AG04450 (cell line): ENCODE measurements at regions not wholly inside any gene's neighbourhood (a gene's known extent, or its start where the extent isn't known, plus 50 kb on each side); places are given as distances from the start of the nearest gene placed in this dataset.
"Not testable (repeated sequence)": the region's sequence is repeated elsewhere in the genome, so short reads cannot be mapped to it uniquely, and the experiment has no call there.

ENCODE experiments used
- CTCF ChIA-PET: fragments of 300-600, 350-600 bp; formaldehyde crosslinking; extraction: SDS; loops from one replicate; lab custom pipeline; 2022; ENCODE audit warnings: antibody characterized with exemption, inconsistent platforms; lab: Charles Lee
- POLR2A ChIA-PET: fragments of 350-600 bp; formaldehyde crosslinking; extraction: SDS; loops from one replicate; lab custom pipeline; 2021; ENCODE audit warnings: antibody characterized with exemption, inconsistent platforms; lab: Yijun Ruan, JAX
- DNase-seq: peaks from one replicate; pipeline ENCODE4 v3.0.0-alpha.2; 2011; ENCODE audit warnings: low read depth, low spot score
- H3K27ac ChIP-seq: one replicate; pipeline ENCODE4 v1.5.1; 2012; ENCODE audit warnings: low read depth, low read length, control low read depth
- H3K27me3 ChIP-seq: one replicate; pipeline ENCODE4 v1.6.0; 2012; ENCODE audit warnings: low read length; ENCODE audit not compliant: control insufficient read depth, insufficient read depth
- H3K4me3 ChIP-seq: 2 replicates; pipeline ENCODE4 v1.5.1; 2011; ENCODE audit warnings: mild to moderate bottlenecking, low read depth, low read length, control low read depth
- H3K9me3 ChIP-seq: 2 replicates; pipeline ENCODE4 v1.5.1; 2012; ENCODE audit warnings: low read length; ENCODE audit not compliant: control insufficient read depth, insufficient read depth

- DNase-seq, CTCF ChIA-PET, H3K27ac ChIP-seq, H3K9me3 ChIP-seq, H3K4me3 ChIP-seq, H3K27me3 ChIP-seq, POLR2A ChIA-PET: not testable (repeated sequence)
Measured at GRCh38 chr1:148432318-148432717, 50.8 kb downstream of the PPIAL4G start.

GRCh38 chr1:148429856-148430255 lies 53.2 kb downstream of the PPIAL4G start:
- DNase-seq, H3K27me3 ChIP-seq, H3K27ac ChIP-seq, POLR2A ChIA-PET, H3K9me3 ChIP-seq, H3K4me3 ChIP-seq, CTCF ChIA-PET: not testable (repeated sequence)

GRCh38 chr1:148426940-148427611 lies 56.0 kb downstream of the PPIAL4G start:
- H3K4me3 ChIP-seq, DNase-seq, H3K27ac ChIP-seq, CTCF ChIA-PET, POLR2A ChIA-PET, H3K27me3 ChIP-seq, H3K9me3 ChIP-seq: not testable (repeated sequence)

- H3K4me3 ChIP-seq, H3K27ac ChIP-seq, H3K27me3 ChIP-seq, DNase-seq, H3K9me3 ChIP-seq, POLR2A ChIA-PET, CTCF ChIA-PET: not testable (repeated sequence)
Measured at GRCh38 chr1:148426385-148426784, 56.7 kb downstream of the PPIAL4G start.

- H3K27ac ChIP-seq, POLR2A ChIA-PET, CTCF ChIA-PET, H3K27me3 ChIP-seq, DNase-seq, H3K4me3 ChIP-seq, H3K9me3 ChIP-seq: not testable (repeated sequence)
Measured at GRCh38 chr1:148424143-148425003, 58.7 kb downstream of the PPIAL4G start.

- POLR2A ChIA-PET, H3K27ac ChIP-seq, H3K9me3 ChIP-seq, H3K4me3 ChIP-seq, CTCF ChIA-PET, H3K27me3 ChIP-seq, DNase-seq: not testable (repeated sequence)
Measured at GRCh38 chr1:148422921-148423320, 60.2 kb downstream of the PPIAL4G start.

GRCh38 chr1:148417241-148417640 lies 65.9 kb downstream of the PPIAL4G start:
- H3K27ac ChIP-seq, H3K4me3 ChIP-seq, H3K9me3 ChIP-seq, CTCF ChIA-PET, H3K27me3 ChIP-seq, DNase-seq, POLR2A ChIA-PET: not testable (repeated sequence)

GRCh38 chr1:148413385-148413784 lies 69.7 kb downstream of the PPIAL4G start:
- H3K27ac ChIP-seq, DNase-seq, H3K4me3 ChIP-seq, H3K9me3 ChIP-seq, POLR2A ChIA-PET, H3K27me3 ChIP-seq, CTCF ChIA-PET: not testable (repeated sequence)

GRCh38 chr1:148404786-148405568 lies 78.1 kb downstream of the PPIAL4G start:
- H3K9me3 ChIP-seq, H3K4me3 ChIP-seq, DNase-seq, POLR2A ChIA-PET, H3K27me3 ChIP-seq, CTCF ChIA-PET, H3K27ac ChIP-seq: not testable (repeated sequence)

GRCh38 chr1:148403925-148404324 lies 79.2 kb downstream of the PPIAL4G start:
- not testable (repeated sequence) for DNase-seq

GRCh38 chr1:148403085-148403456 lies 80.0 kb downstream of the PPIAL4G start:
- H3K27ac ChIP-seq, CTCF ChIA-PET, H3K4me3 ChIP-seq: not testable (repeated sequence)

More at GRCh38 chr1:148403925-148404324, 79.2 kb downstream of the PPIAL4G start:
- H3K27ac ChIP-seq, POLR2A ChIA-PET, H3K4me3 ChIP-seq, H3K27me3 ChIP-seq, CTCF ChIA-PET, H3K9me3 ChIP-seq: not testable (repeated sequence)

More at GRCh38 chr1:148403085-148403456, 80.0 kb downstream of the PPIAL4G start:
- POLR2A ChIA-PET, DNase-seq, H3K9me3 ChIP-seq, H3K27me3 ChIP-seq: not testable (repeated sequence)
